ENCODE measurements at regions not wholly inside any gene's neighbourhood (a gene's known extent, or its start where the extent isn't known, plus 50 kb on each side); places are given as distances from the start of the nearest gene placed in this dataset.
"Not testable (repeated sequence)": the region's sequence is repeated elsewhere in the genome, so short reads cannot be mapped to it uniquely, and the experiment has no call there.

DNA sequence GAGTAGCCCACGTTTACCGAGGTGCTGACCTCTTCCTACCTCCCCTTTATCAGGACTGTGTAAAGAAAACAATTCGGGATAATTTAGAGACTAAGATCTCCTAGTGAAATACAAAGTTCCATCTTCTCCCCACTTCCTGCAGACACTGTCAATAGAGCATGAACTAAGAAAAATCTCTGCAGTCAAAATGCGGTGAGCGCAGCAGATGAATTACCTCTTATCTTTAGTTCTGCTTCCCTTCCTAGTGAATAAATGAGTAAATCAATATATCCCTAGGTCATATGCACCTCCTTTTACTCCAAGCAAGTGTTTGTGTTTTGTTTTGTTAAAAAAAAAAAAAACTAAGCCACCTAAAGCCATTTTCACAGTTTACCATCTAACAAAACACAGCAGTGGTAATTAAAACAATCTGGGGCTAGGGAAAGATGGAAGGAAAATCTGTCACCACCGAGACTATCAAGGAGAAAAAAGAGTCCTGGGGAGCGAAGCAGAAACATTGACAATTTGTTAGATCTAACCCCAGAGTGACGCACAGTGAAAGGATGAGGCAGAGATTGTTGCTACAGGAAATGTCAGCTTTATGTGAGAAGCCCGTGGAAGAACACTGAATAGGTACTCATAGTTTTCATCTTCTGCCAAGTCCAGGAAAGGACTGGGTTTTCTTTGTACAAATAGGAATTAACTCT, 159.4 kb upstream of the SPTLC3 start:
- Histone ChIP-seq H3K79me2 (ENCODE audit: control insufficient read depth, insufficient read depth, low read length) (no peaks in the 10 kb centered on the region), H3K36me3 (ENCODE audit: control insufficient read depth in 2 of 2, extremely low read depth in 1 of 2, insufficient read depth in 2 of 2, low read length in 2 of 2) (no peaks in the 10 kb centered on the region), H3K27ac (ENCODE audit: insufficient read depth, low read depth, low read length) (no peak overlapping the region), H3K27me3 (ENCODE audit: control insufficient read depth in 2 of 2, insufficient read depth in 2 of 2, low read length in 2 of 2) (no peaks in the 10 kb centered on the region), H3K9ac (replicated peaks; ENCODE audit: extremely low read depth, insufficient read depth, low read length) (no peak overlapping the region), H3K9me3 (replicated peaks; ENCODE audit: control insufficient read depth, insufficient read depth, low read length) (no peaks in the 10 kb centered on the region), H2AFZ (ENCODE audit: low read depth, low read length) (no peak overlapping the region), H3K4me3 (replicated peaks in 1 of 3; ENCODE audit: insufficient read depth in 1 of 3, low read depth in 1 of 3, low read length in 3 of 3) (no peak overlapping the region), H4K20me1 (replicated peaks; ENCODE audit: control insufficient read depth, extremely low read depth, insufficient read depth, low read length) (no peaks in the 10 kb centered on the region), H3K4me1 (ENCODE audit: control insufficient read depth, extremely low read depth, insufficient read depth, low read length) (no peaks in the 10 kb centered on the region), H3K4me2 (ENCODE audit: insufficient read depth, low read length) (no peak overlapping the region), H3K9me1 (replicated peaks; ENCODE audit: control insufficient read depth, extremely low read depth, insufficient read depth, low read length) (no peaks in the 10 kb centered on the region)
- DNase-seq (ENCODE audit: low read depth, low spot score) (no peak), FAIRE-seq (no peak)
- POLR2A ChIA-PET: no interaction called here
- CTCF ChIA-PET: no interaction called here
- intact Hi-C loops (cut with micrococcal nuclease) (no loop called here), dilution Hi-C loops (cut with MboI; ENCODE audit: extremely low pct_ligation_motif_present, low sequenced_read_pairs) (no loop called here)
- no TSS peak for BruUV-seq (replicated peaks)
- TF ChIP-seq, protein P1, sequence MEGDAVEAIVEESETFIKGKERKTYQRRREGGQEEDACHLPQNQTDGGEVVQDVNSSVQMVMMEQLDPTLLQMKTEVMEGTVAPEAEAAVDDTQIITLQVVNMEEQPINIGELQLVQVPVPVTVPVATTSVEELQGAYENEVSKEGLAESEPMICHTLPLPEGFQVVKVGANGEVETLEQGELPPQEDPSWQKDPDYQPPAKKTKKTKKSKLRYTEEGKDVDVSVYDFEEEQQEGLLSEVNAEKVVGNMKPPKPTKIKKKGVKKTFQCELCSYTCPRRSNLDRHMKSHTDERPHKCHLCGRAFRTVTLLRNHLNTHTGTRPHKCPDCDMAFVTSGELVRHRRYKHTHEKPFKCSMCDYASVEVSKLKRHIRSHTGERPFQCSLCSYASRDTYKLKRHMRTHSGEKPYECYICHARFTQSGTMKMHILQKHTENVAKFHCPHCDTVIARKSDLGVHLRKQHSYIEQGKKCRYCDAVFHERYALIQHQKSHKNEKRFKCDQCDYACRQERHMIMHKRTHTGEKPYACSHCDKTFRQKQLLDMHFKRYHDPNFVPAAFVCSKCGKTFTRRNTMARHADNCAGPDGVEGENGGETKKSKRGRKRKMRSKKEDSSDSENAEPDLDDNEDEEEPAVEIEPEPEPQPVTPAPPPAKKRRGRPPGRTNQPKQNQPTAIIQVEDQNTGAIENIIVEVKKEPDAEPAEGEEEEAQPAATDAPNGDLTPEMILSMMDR (IDR thresholded peaks at IDR 0.05; ENCODE audit: extremely low read depth in 1 of 2, insufficient read depth in 1 of 2, low read depth in 1 of 2, low read length in 2 of 2): no peak
- TF ChIP-seq POLR2AphosphoS5 (IDR thresholded peaks at IDR 0.05; ENCODE audit: insufficient read depth, low read depth, low read length) (no peak), FOS (IDR thresholded peaks at IDR 0.05; ENCODE audit: borderline replicate concordance, insufficient read depth, low read length) (no peak), GATA2 (IDR thresholded peaks at IDR 0.05; ENCODE audit: insufficient read depth, insufficient read length, low read depth, low read length) (no peak), EZH2 (IDR thresholded peaks at IDR 0.05; ENCODE audit: borderline replicate concordance, low read depth, low read length, severe bottlenecking) (no peak)
- TF ChIP-seq, protein P2, sequence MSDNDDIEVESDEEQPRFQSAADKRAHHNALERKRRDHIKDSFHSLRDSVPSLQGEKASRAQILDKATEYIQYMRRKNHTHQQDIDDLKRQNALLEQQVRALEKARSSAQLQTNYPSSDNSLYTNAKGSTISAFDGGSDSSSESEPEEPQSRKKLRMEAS (IDR thresholded peaks at IDR 0.05; ENCODE audit: insufficient read depth, insufficient read length): no peak

DNA sequence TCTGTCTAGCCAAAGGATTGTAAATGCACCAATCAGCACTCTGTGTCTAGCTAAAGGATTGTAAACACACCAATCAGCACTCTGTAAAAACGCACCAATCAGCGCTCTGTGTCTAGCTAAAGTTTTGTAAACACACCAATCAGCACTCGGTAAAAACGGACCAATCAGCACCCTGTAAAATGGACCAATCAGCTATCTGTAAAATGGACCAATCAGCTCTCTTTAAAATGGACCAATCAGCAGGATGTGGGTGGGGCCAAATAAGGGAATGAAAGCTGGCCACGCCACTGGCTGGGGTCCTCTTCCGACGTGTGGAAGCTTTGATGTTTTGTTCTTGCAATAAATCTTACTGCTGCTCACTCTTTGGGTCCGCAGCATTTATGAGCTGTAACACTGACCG, 151.1 kb upstream of the SPTLC3 start:
- dilution Hi-C loops (cut with MboI; ENCODE audit: extremely low pct_ligation_motif_present, low sequenced_read_pairs); H2AFZ ChIP-seq (ENCODE audit: low read depth, low read length): not testable (repeated sequence)

More for the DNA sequence above, 151.1 kb upstream of the SPTLC3 start:
- H3K27me3 ChIP-seq (ENCODE audit: control insufficient read depth in 2 of 2, insufficient read depth in 2 of 2, low read length in 2 of 2); H3K27ac ChIP-seq (ENCODE audit: insufficient read depth, low read depth, low read length); H3K4me3 ChIP-seq (replicated peaks in 1 of 3; ENCODE audit: insufficient read depth in 1 of 3, low read depth in 1 of 3, low read length in 3 of 3); H3K4me2 ChIP-seq (ENCODE audit: insufficient read depth, low read length); H3K9me1 ChIP-seq (replicated peaks; ENCODE audit: control insufficient read depth, extremely low read depth, insufficient read depth, low read length); POLR2A ChIA-PET; DNase-seq (ENCODE audit: low read depth, low spot score); H3K9ac ChIP-seq (replicated peaks; ENCODE audit: extremely low read depth, insufficient read depth, low read length); intact Hi-C loops (cut with micrococcal nuclease); CTCF ChIA-PET; BruUV-seq (replicated peaks); H3K4me1 ChIP-seq (ENCODE audit: control insufficient read depth, extremely low read depth, insufficient read depth, low read length); H3K79me2 ChIP-seq (ENCODE audit: control insufficient read depth, insufficient read depth, low read length); H3K9me3 ChIP-seq (replicated peaks; ENCODE audit: control insufficient read depth, insufficient read depth, low read length); FAIRE-seq; H3K36me3 ChIP-seq (ENCODE audit: control insufficient read depth in 2 of 2, extremely low read depth in 1 of 2, insufficient read depth in 2 of 2, low read length in 2 of 2); H4K20me1 ChIP-seq (replicated peaks; ENCODE audit: control insufficient read depth, extremely low read depth, insufficient read depth, low read length): not testable (repeated sequence)
